ENCODE measurements at regions not wholly inside any gene's neighbourhood (a gene's known extent, or its start where the extent isn't known, plus 50 kb on each side); places are given as distances from the start of the nearest gene placed in this dataset.
"Not testable (repeated sequence)": the region's sequence is repeated elsewhere in the genome, so short reads cannot be mapped to it uniquely, and the experiment has no call there.

- no peak for DNase-seq (ENCODE audit: low spot score)
Measured at GRCh38 chr2:204143216-204144014, 206.9 kb downstream of the ICOS start.

DNA sequence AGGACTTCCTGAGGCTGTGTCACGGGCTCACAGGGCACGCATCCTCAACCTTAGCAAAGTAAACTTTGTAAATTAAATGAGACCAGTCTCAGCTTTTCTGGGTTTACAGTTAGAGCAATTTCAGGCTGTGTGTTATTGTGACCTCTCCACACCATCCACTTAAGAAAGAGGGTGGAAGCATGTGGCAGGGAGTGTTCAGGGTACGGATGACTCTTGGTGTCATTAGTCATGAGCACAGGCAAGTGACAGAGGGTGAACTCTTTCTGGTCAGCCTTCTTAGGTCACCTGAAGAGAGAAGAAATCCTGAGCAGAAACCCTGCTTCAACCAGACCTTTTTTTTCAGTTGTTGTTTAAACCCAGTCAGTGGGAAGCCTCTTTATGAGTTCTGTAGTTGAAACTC is 207.9 kb downstream of the ICOS start:
- no peak for DNase-seq (ENCODE audit: low spot score)

- peak; percentile 56 for DNase-seq (ENCODE audit: low spot score)
Measured at GRCh38 chr2:204145263-204145751, 208.7 kb downstream of the ICOS start.

DNA sequence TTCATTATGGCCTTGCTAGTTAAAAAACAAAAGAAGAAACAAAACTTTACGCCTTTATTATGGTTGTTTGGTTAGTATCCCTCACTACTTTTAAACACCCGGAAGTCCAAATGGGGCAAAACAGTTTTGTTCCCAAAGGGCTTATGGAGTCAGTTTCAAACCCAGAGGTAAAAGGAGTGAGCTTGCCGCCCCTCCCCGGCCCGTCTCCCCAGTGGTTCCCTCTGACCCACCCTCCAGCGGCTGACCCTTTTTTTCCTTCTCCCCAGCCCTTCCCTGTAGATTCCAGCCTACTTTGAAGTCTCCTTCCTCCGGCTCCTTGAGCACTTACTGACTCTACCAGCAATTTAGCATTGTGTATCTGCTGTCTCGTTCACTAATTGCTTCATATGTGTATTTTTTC is 209.2 kb downstream of the ICOS start:
- DNase-seq (ENCODE audit: low spot score) = no peak

DNA sequence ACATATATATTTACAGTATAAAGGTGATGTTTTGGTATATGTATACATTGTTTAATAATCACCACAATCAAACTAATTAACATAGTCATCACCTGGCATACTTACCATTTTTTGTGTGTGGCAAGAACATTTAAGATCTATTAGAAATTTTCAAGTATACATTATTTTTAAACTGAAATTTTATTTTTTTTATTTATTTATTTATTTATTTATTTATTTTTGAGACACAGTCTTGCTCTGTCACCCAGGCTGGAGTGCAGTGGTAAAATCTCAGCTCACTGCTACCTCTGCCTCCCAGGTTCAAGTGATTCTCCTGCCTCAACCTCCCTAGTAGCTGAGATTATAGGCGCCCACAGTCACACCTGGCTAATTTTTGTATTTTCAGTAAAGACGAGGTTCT is 210.5 kb downstream of the ICOS start:
- DNase-seq (ENCODE audit: low spot score) = not testable (repeated sequence)

- no peak for DNase-seq (ENCODE audit: low spot score)
Measured at GRCh38 chr2:204150721-204151120, 214.2 kb downstream of the ICOS start.

DNA sequence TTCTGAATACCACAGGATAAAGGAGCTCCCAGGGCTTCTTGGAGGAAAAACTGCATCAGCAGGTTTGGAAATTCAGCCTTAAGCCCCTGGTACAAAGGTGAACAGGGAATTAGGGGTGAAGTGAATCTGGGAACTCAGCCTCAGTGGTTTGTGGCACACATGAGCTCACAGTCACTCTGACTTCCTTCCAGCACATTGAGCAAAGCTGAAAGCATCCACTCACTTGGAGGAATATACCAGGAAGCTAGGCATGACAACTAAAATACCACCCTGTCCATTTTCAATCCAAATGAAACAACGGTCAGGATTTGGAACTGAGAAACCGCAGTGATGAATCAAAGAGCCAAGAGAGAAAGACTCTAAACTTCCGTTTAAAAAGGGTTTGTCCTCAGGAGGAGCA is 216.1 kb downstream of the ICOS start:
- no peak for DNase-seq (ENCODE audit: low spot score)

DNA sequence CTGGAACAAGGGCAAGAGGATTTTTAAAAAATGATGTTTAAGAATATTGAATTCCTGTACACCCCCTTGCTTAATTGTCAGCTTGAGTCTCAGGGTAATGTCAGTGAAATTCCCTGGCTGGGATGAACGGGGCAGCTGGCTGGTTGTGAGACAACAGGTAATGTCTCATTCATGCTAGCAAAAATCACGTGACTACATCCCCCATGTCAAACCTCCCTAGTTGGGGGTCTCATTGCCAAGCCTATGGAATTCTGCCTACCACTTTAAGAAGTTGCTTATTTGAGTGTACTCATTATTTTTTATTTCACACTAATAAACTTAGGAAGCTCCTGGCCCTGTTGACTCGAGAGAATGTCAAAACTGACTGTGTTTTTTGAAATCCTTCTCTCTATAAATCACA is 218.3 kb downstream of the ICOS start:
- DNase-seq (ENCODE audit: low spot score) = no peak

DNA sequence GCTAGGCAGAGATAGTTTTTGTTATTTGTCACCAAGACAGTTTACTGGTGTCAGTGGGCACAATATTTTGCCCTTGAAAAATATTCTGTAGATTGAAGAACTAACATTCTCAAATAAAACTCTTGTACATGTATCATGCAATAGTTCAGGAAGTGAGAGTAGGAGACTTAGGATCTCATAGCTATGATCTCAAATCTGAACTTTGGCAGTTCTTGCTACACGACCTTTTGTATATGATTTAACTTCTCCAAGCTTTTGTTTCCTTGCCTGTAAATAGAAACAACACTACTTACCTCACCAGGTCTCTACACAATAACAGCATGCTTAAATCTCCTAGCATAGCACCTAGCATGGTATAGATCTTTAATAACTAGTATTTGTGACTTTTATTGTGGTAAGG is 219.9 kb downstream of the ICOS start:
- no peak for DNase-seq (ENCODE audit: low spot score)

DNA sequence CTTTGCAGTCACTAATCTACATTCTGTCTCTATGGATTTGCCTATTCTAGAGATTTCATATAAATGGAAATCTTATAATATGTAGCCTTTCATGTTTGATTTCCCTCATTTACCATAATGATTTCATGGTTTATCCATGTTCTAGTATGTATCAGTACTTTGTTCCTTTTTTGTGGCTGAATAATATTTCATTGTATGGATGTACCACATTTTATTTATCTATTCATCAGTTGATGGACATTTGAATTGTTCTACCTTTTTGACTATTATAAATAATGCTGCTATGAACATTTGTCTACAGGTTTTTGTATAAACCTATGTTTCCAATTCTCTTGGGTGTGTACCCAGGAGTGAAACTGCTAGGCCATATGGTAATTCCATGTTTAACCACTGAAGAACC is 221.1 kb downstream of the ICOS start:
- no peak for DNase-seq (ENCODE audit: low spot score)

GRCh38 chr2:204159526-204159925 is 223.0 kb downstream of the ICOS start:
- DNase-seq (ENCODE audit: low spot score) = no peak

DNA sequence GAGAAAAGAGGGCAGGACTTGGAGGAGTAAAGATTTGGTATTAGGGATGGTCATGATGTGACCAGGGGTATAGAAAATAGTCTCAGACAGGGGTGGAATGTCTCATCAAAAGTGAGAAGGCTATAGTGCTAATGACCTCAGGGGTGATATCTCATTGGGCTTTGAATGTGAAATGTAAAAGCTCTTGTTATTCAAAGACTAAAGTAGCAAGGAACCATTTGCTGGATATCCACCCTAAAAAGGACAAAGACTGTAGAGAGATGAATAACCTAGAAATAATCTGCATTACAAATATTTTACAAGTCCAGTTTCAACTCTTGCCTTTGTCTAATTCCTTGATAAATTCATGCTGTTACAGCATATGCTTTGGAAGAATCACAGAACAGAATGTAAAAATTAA is 224.4 kb downstream of the ICOS start:
- no peak for DNase-seq (ENCODE audit: low spot score)

- no peak for DNase-seq (ENCODE audit: low spot score)
Measured at GRCh38 chr2:204161886-204162285, 225.3 kb downstream of the ICOS start.

DNA sequence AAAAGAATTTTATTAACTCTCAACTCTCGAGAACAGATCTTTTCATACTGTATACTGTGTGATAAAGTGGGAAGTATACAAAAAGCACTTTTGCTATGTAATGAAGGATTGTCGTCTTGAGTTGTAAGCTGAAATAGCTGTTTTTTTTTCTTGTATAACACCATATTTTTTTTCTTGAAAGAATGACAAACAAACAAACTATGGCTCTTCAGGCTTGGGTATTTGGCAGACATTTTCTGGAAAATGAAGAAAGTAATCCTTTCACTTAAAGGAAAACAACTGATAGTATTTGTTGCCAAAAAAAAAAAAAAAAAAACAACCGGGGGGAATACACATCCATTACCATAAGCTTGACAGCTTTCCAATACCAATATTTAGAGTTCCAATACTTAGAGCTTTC is 230.4 kb downstream of the ICOS start:
- no peak for DNase-seq (ENCODE audit: low spot score)

DNA sequence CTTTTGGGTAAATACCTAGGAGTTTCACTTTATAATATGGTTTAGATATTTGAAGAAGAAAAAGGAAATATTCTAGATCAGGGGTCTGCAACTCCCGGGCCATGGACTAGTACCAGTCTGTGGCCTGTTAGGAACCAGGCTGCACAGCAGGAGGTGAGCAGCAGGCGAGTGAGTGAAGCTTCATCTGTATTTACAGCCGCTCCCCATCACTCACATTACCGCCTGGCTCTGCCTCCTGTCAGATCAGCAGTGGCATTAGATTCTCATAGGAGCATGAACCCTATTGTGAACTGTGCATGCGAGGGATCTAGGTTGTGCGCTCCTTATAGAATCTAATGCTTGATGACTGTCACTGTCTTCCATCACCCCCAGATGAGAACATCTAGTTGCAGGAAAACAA is 231.1 kb downstream of the ICOS start:
- not testable (repeated sequence) for DNase-seq (ENCODE audit: low spot score)

DNA sequence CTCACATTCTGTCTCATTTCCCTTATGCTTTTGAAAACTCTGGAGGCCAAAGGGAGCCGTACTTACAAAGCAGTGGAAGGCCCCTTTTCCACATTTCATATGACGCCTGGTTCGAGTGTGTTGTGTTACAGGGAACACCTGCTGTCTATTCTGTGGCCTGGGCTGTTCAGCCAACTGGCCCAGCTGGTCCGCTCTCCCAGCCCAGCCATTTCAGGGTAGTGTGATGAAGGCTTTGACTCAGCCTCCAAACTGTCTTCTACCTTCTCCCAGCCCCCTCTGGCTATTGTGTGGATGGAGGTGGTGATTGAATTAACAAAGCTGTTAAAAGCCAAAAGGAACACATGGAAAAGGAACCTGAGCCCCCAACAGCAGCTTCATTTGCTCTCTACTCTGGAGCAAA is 233.8 kb downstream of the ICOS start:
- DNase-seq (ENCODE audit: low spot score) = no peak

- DNase-seq (ENCODE audit: low spot score) = no peak
Measured at GRCh38 chr2:204171432-204172144, 235.0 kb downstream of the ICOS start.

DNA sequence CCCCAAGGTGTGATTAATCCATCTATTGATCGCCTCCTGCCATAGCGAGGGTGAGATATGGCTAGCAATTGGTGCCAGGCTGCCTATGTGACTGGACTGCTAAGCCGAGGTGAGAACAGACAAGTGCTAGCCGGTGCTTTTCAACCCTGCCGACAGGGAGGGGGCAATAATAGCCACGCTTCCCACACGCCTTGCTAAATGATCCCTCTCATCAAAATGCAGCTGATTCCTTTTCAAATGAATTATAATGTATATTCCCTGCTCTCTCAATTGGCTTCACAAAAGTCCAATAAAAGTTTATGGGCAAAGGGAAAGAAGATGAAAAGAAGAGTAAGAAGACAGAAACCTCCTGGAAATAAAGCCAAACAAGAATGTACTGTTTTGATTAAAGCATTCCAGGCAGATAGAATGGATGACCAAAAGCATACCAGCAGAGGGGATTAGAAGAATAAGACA is 235.6 kb downstream of the ICOS start:
- no peak for DNase-seq (ENCODE audit: low spot score)

DNA sequence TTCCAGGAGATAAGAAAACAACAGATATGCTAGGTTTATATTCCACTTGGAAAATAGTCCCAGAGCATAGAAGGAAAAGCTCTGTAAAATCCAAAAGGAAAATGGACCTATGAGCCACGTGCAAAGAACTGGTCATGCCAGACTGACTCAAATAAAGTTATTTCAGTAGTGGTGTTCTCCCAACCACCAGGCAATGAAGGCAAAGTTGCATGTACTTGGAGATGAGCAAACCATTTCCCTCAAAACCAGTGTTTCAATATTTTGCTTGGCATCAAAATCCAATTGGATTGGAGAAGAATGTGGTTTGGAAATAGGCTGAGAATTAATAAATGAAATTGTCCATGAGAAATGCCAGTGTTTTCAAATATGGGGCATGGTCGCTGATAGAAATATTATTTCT is 237.5 kb downstream of the ICOS start:
- DNase-seq (ENCODE audit: low spot score) = no peak

GRCh38 chr2:204175552-204176271 is 239.1 kb downstream of the ICOS start:
- DNase-seq (ENCODE audit: low spot score) = no peak

DNA sequence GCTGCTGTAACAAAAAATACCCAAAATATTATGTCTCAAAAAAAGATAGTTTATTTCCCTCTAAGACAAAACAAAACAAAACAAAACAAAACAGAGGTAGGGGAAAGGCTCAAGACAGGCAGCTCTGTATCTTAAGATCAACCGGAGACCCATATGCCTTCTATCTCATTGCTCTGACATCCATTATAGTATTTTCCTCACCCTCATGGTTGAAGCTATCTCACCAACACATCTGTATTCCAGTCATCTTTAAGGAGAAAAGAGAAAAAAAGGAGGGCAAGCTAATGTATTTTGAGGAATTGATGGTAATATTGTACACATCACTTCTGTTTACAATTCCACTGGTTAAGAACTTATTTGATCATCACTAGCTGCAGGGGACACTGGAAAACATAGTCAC is 239.7 kb downstream of the ICOS start:
- no peak for DNase-seq (ENCODE audit: low spot score)

- no peak for DNase-seq (ENCODE audit: low spot score)
Measured at GRCh38 chr2:204177251-204177976, 240.9 kb downstream of the ICOS start.
